Epithelial cell of proximal tubule (primary cell): ENCODE measurements at regions not wholly inside any gene's neighbourhood (a gene's known extent, or its start where the extent isn't known, plus 50 kb on each side); places are given as distances from the start of the nearest gene placed in this dataset.
A peak's percentile ranks its signal among the peaks of the same experiment; 100 is the strongest.

Experiments used
- DNase-seq: peaks from one replicate; pipeline ENCODE4 v3.0.0-alpha.2; 2011; ENCODE audit warnings: low read depth
- H3K4me3 ChIP-seq: 2 replicates; pipeline ENCODE4 v1.5.1; 2011; ENCODE audit warnings: low read depth, mild to moderate bottlenecking, low read length
- CTCF ChIP-seq: conservative IDR thresholded peaks from 2 replicates; pipeline ENCODE4 v1.5.1; 2012; ENCODE audit warnings: low read depth, mild to moderate bottlenecking, low read length

- DNase-seq = no peak
- H3K4me3 ChIP-seq = peak overlapping the region; percentile 56
- TF ChIP-seq CTCF = no peak
Measured at GRCh38 chr21:16419188-16419921, 689.6 kb downstream of the USP25 start.

GRCh38 chr21:16420031-16420724, 690.4 kb downstream of the USP25 start:
- DNase-seq = no peak
- TF ChIP-seq CTCF = no peak
- peak overlapping the region; percentile 56 for H3K4me3 ChIP-seq

- DNase-seq = no peak
- no peak for TF ChIP-seq CTCF
- H3K4me3 ChIP-seq = peak overlapping the region; percentile 56
Measured at GRCh38 chr21:16421007-16421406, 691.2 kb downstream of the USP25 start.

- DNase-seq = no peak
- peak overlapping the region; percentile 56 for H3K4me3 ChIP-seq
- no peak for TF ChIP-seq CTCF
Measured at GRCh38 chr21:16421965-16422364, 692.2 kb downstream of the USP25 start.

GRCh38 chr21:16422702-16423101, 692.9 kb downstream of the USP25 start:
- no peak for DNase-seq
- peak overlapping the region; percentile 8 for H3K4me3 ChIP-seq
- no peak for TF ChIP-seq CTCF

- TF ChIP-seq CTCF = no peak
- H3K4me3 ChIP-seq = peak overlapping the region; percentile 30
- no peak for DNase-seq
Measured at GRCh38 chr21:16423921-16424320, 694.1 kb downstream of the USP25 start.
